ENCODE measurements at regions not wholly inside any gene's neighbourhood (a gene's known extent, or its start where the extent isn't known, plus 50 kb on each side); places are given as distances from the start of the nearest gene placed in this dataset.
A peak's percentile ranks its signal among the peaks of the same experiment; 100 is the strongest.

GRCh38 chr7:42774436-42774835 lies 137.4 kb downstream of the C7orf25 start:
- Mint-ChIP-seq H3K9me3 (peaks cover 7% of the 10 kb centered on the region), H3K4me1 (no peaks in the 10 kb centered on the region), H3K4me3 (no peak overlapping the region), H3K27me3 (no peaks in the 10 kb centered on the region), H3K36me3 (no peaks in the 10 kb centered on the region), H3K27ac (no peak overlapping the region)
- no peak for DNase-seq

- H3K9me3 Mint-ChIP-seq = no peaks in the 10 kb centered on the region
- H3K4me1 Mint-ChIP-seq = no peaks in the 10 kb centered on the region
- H3K27me3 Mint-ChIP-seq = no peaks in the 10 kb centered on the region
- H3K4me3 Mint-ChIP-seq = no peak overlapping the region
- H3K36me3 Mint-ChIP-seq = no peaks in the 10 kb centered on the region
- no peak overlapping the region for H3K27ac Mint-ChIP-seq
- DNase-seq = no peak
These were observed 141.8 kb downstream of the C7orf25 start for GRCh38 chr7:42770114-42770513.

GRCh38 chr7:42768045-42768444 lies 143.8 kb downstream of the C7orf25 start:
- H3K4me3 Mint-ChIP-seq = no peak overlapping the region
- no peaks in the 10 kb centered on the region for H3K36me3 Mint-ChIP-seq
- no peak for DNase-seq
- H3K27me3 Mint-ChIP-seq = peaks cover 11% of the 10 kb centered on the region
- no peaks in the 10 kb centered on the region for H3K4me1 Mint-ChIP-seq
- H3K27ac Mint-ChIP-seq = no peak overlapping the region
- H3K9me3 Mint-ChIP-seq = no peaks in the 10 kb centered on the region

- Mint-ChIP-seq H3K4me1 (no peaks in the 10 kb centered on the region), H3K27me3 (peaks cover 18% of the 10 kb centered on the region), H3K36me3 (no peaks in the 10 kb centered on the region)
These were observed 145.0 kb downstream of the C7orf25 start for GRCh38 chr7:42766782-42767423.

GRCh38 chr7:42765931-42766330 lies 145.9 kb downstream of the C7orf25 start:
- Mint-ChIP-seq H3K4me3 (no peak overlapping the region), H3K4me1 (no peaks in the 10 kb centered on the region), H3K27me3 (peaks cover 18% of the 10 kb centered on the region), H3K36me3 (no peaks in the 10 kb centered on the region), H3K27ac (no peak overlapping the region), H3K9me3 (no peaks in the 10 kb centered on the region)
- no peak for DNase-seq

More at GRCh38 chr7:42766782-42767423, 145.0 kb downstream of the C7orf25 start:
- no peak overlapping the region for H3K27ac Mint-ChIP-seq
- H3K9me3 Mint-ChIP-seq = no peaks in the 10 kb centered on the region
- no peak overlapping the region for H3K4me3 Mint-ChIP-seq
- DNase-seq = no peak

- no peak overlapping the region for H3K4me3 Mint-ChIP-seq
These were observed 148.7 kb downstream of the C7orf25 start for GRCh38 chr7:42763137-42763551.

GRCh38 chr7:42761486-42761885 lies 150.4 kb downstream of the C7orf25 start:
- Mint-ChIP-seq H3K4me1 (no peaks in the 10 kb centered on the region), H3K9me3 (peaks cover 4% of the 10 kb centered on the region), H3K27ac (no peak overlapping the region), H3K27me3 (peaks cover 22% of the 10 kb centered on the region), H3K36me3 (no peaks in the 10 kb centered on the region), H3K4me3 (no peak overlapping the region)
- no peak for DNase-seq

More at GRCh38 chr7:42763137-42763551, 148.7 kb downstream of the C7orf25 start:
- H3K27ac Mint-ChIP-seq = no peak overlapping the region
- H3K27me3 Mint-ChIP-seq = peaks cover 22% of the 10 kb centered on the region
- H3K4me1 Mint-ChIP-seq = no peaks in the 10 kb centered on the region
- no peaks in the 10 kb centered on the region for H3K36me3 Mint-ChIP-seq
- peaks cover 4% of the 10 kb centered on the region for H3K9me3 Mint-ChIP-seq
- DNase-seq = no peak

- Mint-ChIP-seq H3K27me3 (peaks cover 12% of the 10 kb centered on the region), H3K27ac (no peak overlapping the region), H3K36me3 (no peaks in the 10 kb centered on the region), H3K4me1 (no peaks in the 10 kb centered on the region), H3K9me3 (peaks cover 4% of the 10 kb centered on the region), H3K4me3 (no peak overlapping the region)
- DNase-seq = no peak
These were observed 153.7 kb downstream of the C7orf25 start for GRCh38 chr7:42758124-42758523.

- H3K27ac Mint-ChIP-seq = no peak overlapping the region
- no peak for DNase-seq
- no peak overlapping the region for H3K4me3 Mint-ChIP-seq
- H3K9me3 Mint-ChIP-seq = peaks cover 4% of the 10 kb centered on the region
- no peaks in the 10 kb centered on the region for H3K4me1 Mint-ChIP-seq
- H3K36me3 Mint-ChIP-seq = no peaks in the 10 kb centered on the region
- H3K27me3 Mint-ChIP-seq = peaks cover 4% of the 10 kb centered on the region
These were observed 155.0 kb downstream of the C7orf25 start for GRCh38 chr7:42756841-42757240.

GRCh38 chr7:42753811-42754363 lies 158.0 kb downstream of the C7orf25 start:
- Mint-ChIP-seq H3K36me3 (no peaks in the 10 kb centered on the region), H3K27ac (no peak overlapping the region), H3K4me3 (no peak overlapping the region), H3K27me3 (no peaks in the 10 kb centered on the region), H3K9me3 (peaks cover 8% of the 10 kb centered on the region), H3K4me1 (no peaks in the 10 kb centered on the region)
- no peak for DNase-seq

GRCh38 chr7:42753367-42753766 lies 158.5 kb downstream of the C7orf25 start:
- H3K9me3 Mint-ChIP-seq = peaks cover 5% of the 10 kb centered on the region
- no peak overlapping the region for H3K4me3 Mint-ChIP-seq
- H3K4me1 Mint-ChIP-seq = no peaks in the 10 kb centered on the region
- H3K36me3 Mint-ChIP-seq = no peaks in the 10 kb centered on the region
- H3K27ac Mint-ChIP-seq = no peak overlapping the region
- no peaks in the 10 kb centered on the region for H3K27me3 Mint-ChIP-seq
- no peak for DNase-seq

GRCh38 chr7:42750172-42750571 lies 161.7 kb downstream of the C7orf25 start:
- Mint-ChIP-seq H3K4me3 (no peak overlapping the region), H3K9me3 (peaks cover 5% of the 10 kb centered on the region), H3K4me1 (no peaks in the 10 kb centered on the region), H3K27ac (no peak overlapping the region), H3K36me3 (no peaks in the 10 kb centered on the region), H3K27me3 (no peaks in the 10 kb centered on the region)
- DNase-seq = no peak

- Mint-ChIP-seq H3K27ac (no peak overlapping the region), H3K4me3 (no peak overlapping the region), H3K27me3 (peaks cover 11% of the 10 kb centered on the region), H3K36me3 (no peaks in the 10 kb centered on the region), H3K9me3 (peaks cover 5% of the 10 kb centered on the region), H3K4me1 (no peaks in the 10 kb centered on the region)
- DNase-seq = no peak
These were observed 164.8 kb downstream of the C7orf25 start for GRCh38 chr7:42747044-42747443.

GRCh38 chr7:42746214-42746613 lies 165.7 kb downstream of the C7orf25 start:
- no peak for DNase-seq
- Mint-ChIP-seq H3K27me3 (peaks cover 11% of the 10 kb centered on the region), H3K4me3 (no peak overlapping the region), H3K9me3 (peaks cover 5% of the 10 kb centered on the region), H3K4me1 (no peaks in the 10 kb centered on the region), H3K27ac (no peak overlapping the region), H3K36me3 (no peaks in the 10 kb centered on the region)

- H3K27ac Mint-ChIP-seq = no peak overlapping the region
- H3K36me3 Mint-ChIP-seq = no peaks in the 10 kb centered on the region
- H3K4me1 Mint-ChIP-seq = no peaks in the 10 kb centered on the region
- H3K4me3 Mint-ChIP-seq = no peak overlapping the region
- H3K27me3 Mint-ChIP-seq = peaks cover 11% of the 10 kb centered on the region
- peaks cover 5% of the 10 kb centered on the region for H3K9me3 Mint-ChIP-seq
- DNase-seq = peak; percentile 26
These were observed 166.4 kb downstream of the C7orf25 start for GRCh38 chr7:42745357-42746059.

- no peak overlapping the region for H3K4me3 Mint-ChIP-seq
- DNase-seq = no peak
- H3K27me3 Mint-ChIP-seq = peaks cover 11% of the 10 kb centered on the region
- H3K9me3 Mint-ChIP-seq = peaks cover 5% of the 10 kb centered on the region
- H3K4me1 Mint-ChIP-seq = no peaks in the 10 kb centered on the region
- no peak overlapping the region for H3K27ac Mint-ChIP-seq
- H3K36me3 Mint-ChIP-seq = no peaks in the 10 kb centered on the region
These were observed 167.1 kb downstream of the C7orf25 start for GRCh38 chr7:42744746-42745145.
